Activated CD4-positive, CD25-positive, alpha-beta regulatory T cell (primary cell): ENCODE measurements at regions not wholly inside any gene's neighbourhood (a gene's known extent, or its start where the extent isn't known, plus 50 kb on each side); places are given as distances from the start of the nearest gene placed in this dataset.
"Not testable (repeated sequence)": the region's sequence is repeated elsewhere in the genome, so short reads cannot be mapped to it uniquely, and the experiment has no call there.

Experiments
- DNase-seq, 4 experiments: peaks; one replicate each; lab custom pipeline; 2025; lab: John Stamatoyannopoulos, UW

GRCh38 chr4:36601864-36602495, 320.6 kb downstream of the DTHD1 start:
- DNase-seq = no peak

- no peak for DNase-seq
Observed at GRCh38 chr4:36609661-36610060, 328.2 kb downstream of the DTHD1 start.

- DNase-seq = no peak
Observed at GRCh38 chr4:36610628-36611027, 329.2 kb downstream of the DTHD1 start.

GRCh38 chr4:36613142-36613541, 331.7 kb downstream of the DTHD1 start:
- DNase-seq = not testable (repeated sequence)

GRCh38 chr4:36614011-36614410, 332.6 kb downstream of the DTHD1 start:
- DNase-seq = no peak

GRCh38 chr4:36618102-36618501, 336.7 kb downstream of the DTHD1 start:
- no peak for DNase-seq

- DNase-seq = no peak
Observed at GRCh38 chr4:36624030-36624429, 342.6 kb downstream of the DTHD1 start.

GRCh38 chr4:36638273-36638811, 356.9 kb downstream of the DTHD1 start:
- DNase-seq = no peak

GRCh38 chr4:36640876-36641275, 359.5 kb downstream of the DTHD1 start:
- no peak for DNase-seq

GRCh38 chr4:36651253-36651652, 369.8 kb downstream of the DTHD1 start:
- DNase-seq = no peak

- no peak for DNase-seq
Observed at GRCh38 chr4:36652857-36653256, 371.4 kb downstream of the DTHD1 start.

- no peak for DNase-seq
Observed at GRCh38 chr4:36665985-36666527, 384.6 kb downstream of the DTHD1 start.

- DNase-seq = no peak
Observed at GRCh38 chr4:36675436-36675835, 394.0 kb downstream of the DTHD1 start.

GRCh38 chr4:36676139-36677050, 395.0 kb downstream of the DTHD1 start:
- DNase-seq = no peak

GRCh38 chr4:36677112-36677511, 395.7 kb downstream of the DTHD1 start:
- DNase-seq = no peak

- no peak for DNase-seq
Observed at GRCh38 chr4:36677874-36678273, 396.5 kb downstream of the DTHD1 start.

GRCh38 chr4:36687681-36688080, 406.3 kb downstream of the DTHD1 start:
- no peak for DNase-seq

- DNase-seq = no peak
Observed at GRCh38 chr4:36692586-36692985, 411.2 kb downstream of the DTHD1 start.

- no peak for DNase-seq
Observed at GRCh38 chr4:36702245-36702644, 420.8 kb downstream of the DTHD1 start.

- DNase-seq = no peak
Observed at GRCh38 chr4:36704289-36704688, 422.9 kb downstream of the DTHD1 start.

GRCh38 chr4:36709991-36710390, 428.6 kb downstream of the DTHD1 start:
- no peak for DNase-seq

GRCh38 chr4:36712013-36712412, 430.6 kb downstream of the DTHD1 start:
- no peak for DNase-seq

GRCh38 chr4:36716874-36717273, 435.5 kb downstream of the DTHD1 start:
- DNase-seq = no peak
